ENCODE measurements at regions not wholly inside any gene's neighbourhood (a gene's known extent, or its start where the extent isn't known, plus 50 kb on each side); places are given as distances from the start of the nearest gene placed in this dataset.

DNA sequence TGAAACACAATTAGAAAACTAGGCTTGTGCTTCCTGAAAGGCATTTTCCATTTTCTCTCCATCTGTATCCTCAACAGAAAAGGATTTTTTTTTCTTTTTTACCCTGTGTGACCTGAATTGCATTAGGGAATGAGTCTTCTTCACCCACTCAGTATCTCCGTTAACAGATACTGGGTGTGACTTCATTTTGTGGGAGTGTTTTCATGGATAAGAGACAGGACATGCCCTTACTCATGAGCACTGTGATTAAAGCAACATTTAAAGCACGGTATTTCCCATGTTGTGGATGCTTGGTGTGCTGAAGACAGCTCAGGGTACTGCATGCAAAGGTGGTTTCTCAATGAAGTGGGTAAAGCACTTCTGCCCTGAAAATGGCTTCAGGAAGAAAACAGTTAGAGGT is 1397.3 kb upstream of the TMEM132C start:
- H3K27me3 ChIP-seq = peaks cover 0 to 11% (median 0%) of the 10 kb centered on the region in 4 donors
- intact Hi-C loops (cut with DNase I) = loop anchor here (5.0 kb wide), 1 partner anchor 1687 kb away; no protein-coding TSS in a partner anchor
- H3K4me1 ChIP-seq = peaks cover 0 to 3% (median 0%) of the 10 kb centered on the region in 4 donors
- no peaks in the 10 kb centered on the region for H3K9me3 ChIP-seq
- peak; percentile 62 for DNase-seq (ENCODE audit: extremely low spot score)
- TF ChIP-seq EP300 (IDR thresholded peaks at IDR 0.05) = no peak
- no peak for TF ChIP-seq CTCF (IDR thresholded peaks at IDR 0.05)
- no peak for TF ChIP-seq POLR2AphosphoS5 (IDR thresholded peaks at IDR 0.05)
- no peak for TF ChIP-seq POLR2A (IDR thresholded peaks at IDR 0.05; ENCODE audit: low read depth)
- H3K27ac ChIP-seq (replicated peaks in 1 of 4) = no peak overlapping the region
- 63% methylated on average over 2 of the region's 2 CpGs for WGBS
- no peaks in the 10 kb centered on the region for H3K36me3 ChIP-seq
- no peak overlapping the region for H3K4me3 ChIP-seq

DNA sequence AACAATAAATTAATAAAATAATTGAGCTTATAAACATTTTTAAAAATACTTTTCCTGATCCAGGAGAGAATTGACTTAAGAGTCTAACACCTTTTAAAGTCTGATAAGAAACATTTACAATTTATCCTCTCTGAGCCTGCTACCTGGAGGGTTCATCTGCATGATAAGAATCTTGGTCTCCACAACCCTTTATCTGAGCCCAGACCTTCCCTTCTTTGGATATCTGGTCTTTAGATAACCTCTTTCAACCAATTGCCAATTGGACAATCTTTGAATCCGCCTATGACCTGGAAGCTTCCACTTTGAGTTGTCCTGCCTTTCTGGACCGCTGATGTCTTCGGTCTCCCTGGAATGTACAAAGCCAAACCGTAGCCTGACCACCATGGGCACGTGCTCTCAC is 1393.3 kb upstream of the TMEM132C start:
- H3K27ac ChIP-seq (replicated peaks in 1 of 4) = no peak overlapping the region
- no peak for DNase-seq (ENCODE audit: extremely low spot score)
- H3K4me3 ChIP-seq = no peak overlapping the region
- WGBS = 88% methylated on average over 5 of the region's 5 CpGs
- intact Hi-C loops (cut with DNase I) = loop anchor here (5.0 kb wide), 1 partner anchor 1691 kb away; no protein-coding TSS in a partner anchor
- peaks cover 0 to 3% (median 0%) of the 10 kb centered on the region in 4 donors for H3K4me1 ChIP-seq
- no peaks in the 10 kb centered on the region for H3K9me3 ChIP-seq
- H3K36me3 ChIP-seq = no peaks in the 10 kb centered on the region
- TF ChIP-seq POLR2A (IDR thresholded peaks at IDR 0.05; ENCODE audit: low read depth) (no peak), POLR2AphosphoS5 (IDR thresholded peaks at IDR 0.05) (no peak), CTCF (IDR thresholded peaks at IDR 0.05) (no peak), EP300 (IDR thresholded peaks at IDR 0.05) (no peak)
- H3K27me3 ChIP-seq = peaks cover 0 to 13% (median 0%) of the 10 kb centered on the region in 4 donors

DNA sequence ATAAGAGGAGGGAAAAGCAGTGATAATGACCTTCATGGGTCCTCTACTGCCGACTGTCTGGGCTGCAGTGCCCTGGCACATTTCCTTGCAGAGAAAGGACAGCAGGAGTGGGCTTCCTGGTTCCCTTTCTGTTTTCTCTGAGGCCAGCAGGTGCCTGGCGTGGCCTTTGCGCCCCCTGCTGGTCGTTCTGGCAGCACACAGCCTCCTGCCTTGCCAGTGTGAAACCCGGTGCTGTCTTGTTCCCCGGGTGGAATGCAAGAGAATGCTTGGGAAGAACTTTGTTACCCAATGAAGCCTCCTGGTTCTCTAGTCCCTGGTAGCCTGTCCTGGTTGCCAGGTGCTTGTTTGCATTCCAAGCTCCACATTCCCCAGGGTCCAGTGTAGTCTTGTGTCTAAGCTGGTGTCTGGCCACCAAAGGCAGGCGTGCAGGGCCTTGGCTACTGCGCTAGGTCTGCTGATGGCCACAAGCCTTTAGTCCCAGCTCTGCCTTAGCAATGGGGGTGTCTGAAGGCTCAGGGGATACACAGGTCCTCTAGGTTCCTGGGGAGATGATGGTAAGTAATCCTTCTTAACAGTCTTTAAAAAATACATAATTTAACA is 1392.4 kb upstream of the TMEM132C start:
- WGBS = 67% methylated on average over 3 of the region's 8 CpGs

DNA sequence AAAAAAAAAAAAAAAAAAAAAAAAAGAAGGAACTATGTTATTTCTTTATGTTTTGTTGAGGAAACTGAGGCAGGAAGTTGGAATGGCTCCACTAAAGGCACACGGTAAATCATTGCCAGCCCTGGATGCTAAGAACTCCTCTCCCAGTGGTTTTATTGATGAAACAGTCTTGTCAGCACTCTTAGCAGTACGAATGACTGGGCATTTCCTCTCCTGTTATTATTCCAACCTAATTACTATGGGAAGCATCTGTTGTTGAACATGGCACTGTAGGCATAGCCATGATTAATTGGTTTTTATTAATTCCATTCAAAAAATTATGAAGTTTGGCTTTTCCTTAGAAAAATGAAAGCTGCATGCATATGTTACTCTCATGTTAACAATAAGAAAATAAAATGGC is 1387.1 kb upstream of the TMEM132C start:
- TF ChIP-seq POLR2A (IDR thresholded peaks at IDR 0.05; ENCODE audit: low read depth) = no peak
- TF ChIP-seq EP300 (IDR thresholded peaks at IDR 0.05) = no peak
- no peak for TF ChIP-seq POLR2AphosphoS5 (IDR thresholded peaks at IDR 0.05)
- no peak for TF ChIP-seq CTCF (IDR thresholded peaks at IDR 0.05)
- Histone ChIP-seq H3K4me1 (peaks cover 0 to 12% (median 9%) of the 10 kb centered on the region in 4 donors), H3K9me3 (no peaks in the 10 kb centered on the region), H3K27ac (replicated peaks in 1 of 4) (no peak overlapping the region), H3K27me3 (no peaks in the 10 kb centered on the region), H3K4me3 (no peak overlapping the region), H3K36me3 (no peaks in the 10 kb centered on the region)
- no peak for DNase-seq (ENCODE audit: extremely low spot score)
- 73% methylated on average over 2 of the region's 2 CpGs for WGBS
- intact Hi-C loops (cut with DNase I) = no loop called here

More for the DNA sequence above, 1392.4 kb upstream of the TMEM132C start:
- intact Hi-C loops (cut with DNase I) = loop anchor here (5.0 kb wide), 1 partner anchor 1692 kb away; no protein-coding TSS in a partner anchor
- H3K27ac ChIP-seq (replicated peaks in 1 of 4) = no peak overlapping the region
- H3K36me3 ChIP-seq = no peaks in the 10 kb centered on the region
- TF ChIP-seq EP300 (IDR thresholded peaks at IDR 0.05) (no peak), CTCF (IDR thresholded peaks at IDR 0.05) (peak; percentile 60 to 85 (median 74))
- no peak overlapping the region for H3K4me3 ChIP-seq
- peaks cover 0 to 13% (median 0%) of the 10 kb centered on the region in 4 donors for H3K27me3 ChIP-seq
- H3K4me1 ChIP-seq = peaks cover 0 to 3% (median 0%) of the 10 kb centered on the region in 4 donors
- H3K9me3 ChIP-seq = no peaks in the 10 kb centered on the region
- peak; percentile 86 for DNase-seq (ENCODE audit: extremely low spot score)

- H3K4me3 ChIP-seq = no peak overlapping the region
- intact Hi-C loops (cut with DNase I) = no loop called here
- H3K4me1 ChIP-seq = peaks cover 0 to 12% (median 9%) of the 10 kb centered on the region in 4 donors
- no peaks in the 10 kb centered on the region for H3K9me3 ChIP-seq
- no peak overlapping the region for H3K27ac ChIP-seq (replicated peaks in 1 of 4)
- TF ChIP-seq POLR2AphosphoS5 (IDR thresholded peaks at IDR 0.05) (no peak), POLR2A (IDR thresholded peaks at IDR 0.05; ENCODE audit: low read depth) (no peak), CTCF (IDR thresholded peaks at IDR 0.05) (no peak), EP300 (IDR thresholded peaks at IDR 0.05) (no peak)
- no peaks in the 10 kb centered on the region for H3K36me3 ChIP-seq
- 0% methylated on average over 2 of the region's 4 CpGs for WGBS
- DNase-seq (ENCODE audit: extremely low spot score) = peak; percentile 89
- H3K27me3 ChIP-seq = peaks cover 0 to 15% (median 0%) of the 10 kb centered on the region in 4 donors
Measured at GRCh38 chr12:126883697-126884096, 1383.3 kb upstream of the TMEM132C start.
